GM12872 (cell line): ENCODE measurements at regions not wholly inside any gene's neighbourhood (a gene's known extent, or its start where the extent isn't known, plus 50 kb on each side); places are given as distances from the start of the nearest gene placed in this dataset.

Source experiments
- TF ChIP-seq, protein P1 (sequence below): IDR thresholded peaks from 3 replicates; pipeline ENCODE4 v1.5.1; 2011; ENCODE audit warnings: low read depth, mild to moderate bottlenecking, low read length, moderate library complexity; ENCODE audit not compliant: insufficient read depth

DNA sequence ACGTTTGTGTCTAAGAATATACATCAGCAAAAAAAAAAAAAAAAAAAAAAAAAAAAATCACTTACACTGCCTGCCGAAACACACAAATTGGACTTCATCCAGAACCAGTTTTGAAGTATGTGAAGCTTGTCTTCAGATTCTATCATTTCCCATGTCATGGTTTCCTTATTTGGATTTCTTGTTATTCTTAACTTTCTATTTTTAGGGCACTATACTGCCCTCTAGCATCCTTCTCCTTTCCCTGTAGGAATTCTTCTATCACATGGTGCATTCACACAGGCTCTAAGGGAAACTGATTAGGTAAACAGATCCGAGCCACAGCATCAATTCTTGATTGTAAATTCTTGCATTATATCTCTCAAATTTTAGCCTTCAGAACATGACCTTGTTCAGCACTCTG lies 1507.5 kb downstream of the OLFM4 start:
- TF ChIP-seq, protein P1, sequence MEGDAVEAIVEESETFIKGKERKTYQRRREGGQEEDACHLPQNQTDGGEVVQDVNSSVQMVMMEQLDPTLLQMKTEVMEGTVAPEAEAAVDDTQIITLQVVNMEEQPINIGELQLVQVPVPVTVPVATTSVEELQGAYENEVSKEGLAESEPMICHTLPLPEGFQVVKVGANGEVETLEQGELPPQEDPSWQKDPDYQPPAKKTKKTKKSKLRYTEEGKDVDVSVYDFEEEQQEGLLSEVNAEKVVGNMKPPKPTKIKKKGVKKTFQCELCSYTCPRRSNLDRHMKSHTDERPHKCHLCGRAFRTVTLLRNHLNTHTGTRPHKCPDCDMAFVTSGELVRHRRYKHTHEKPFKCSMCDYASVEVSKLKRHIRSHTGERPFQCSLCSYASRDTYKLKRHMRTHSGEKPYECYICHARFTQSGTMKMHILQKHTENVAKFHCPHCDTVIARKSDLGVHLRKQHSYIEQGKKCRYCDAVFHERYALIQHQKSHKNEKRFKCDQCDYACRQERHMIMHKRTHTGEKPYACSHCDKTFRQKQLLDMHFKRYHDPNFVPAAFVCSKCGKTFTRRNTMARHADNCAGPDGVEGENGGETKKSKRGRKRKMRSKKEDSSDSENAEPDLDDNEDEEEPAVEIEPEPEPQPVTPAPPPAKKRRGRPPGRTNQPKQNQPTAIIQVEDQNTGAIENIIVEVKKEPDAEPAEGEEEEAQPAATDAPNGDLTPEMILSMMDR: no peak

DNA sequence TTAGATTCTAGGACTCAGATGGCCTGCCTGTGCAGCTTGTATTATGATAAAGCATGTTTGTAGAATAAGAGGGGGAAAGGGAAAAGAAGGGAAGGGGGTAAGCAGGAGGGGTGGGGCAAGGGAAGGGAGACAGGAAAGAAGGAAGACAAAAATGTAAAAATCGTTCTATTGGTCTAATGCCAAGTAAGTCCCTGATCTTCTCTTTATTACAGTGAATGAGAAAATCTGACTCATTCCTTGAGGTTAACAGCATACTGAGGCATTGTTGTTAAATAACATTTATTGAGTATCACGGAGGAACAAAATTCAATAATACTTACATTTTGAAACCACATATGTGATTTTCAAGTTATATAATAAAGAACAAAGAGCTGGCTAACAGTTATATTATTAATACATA lies 1534.7 kb downstream of the OLFM4 start:
- TF ChIP-seq, protein P1: no peak

DNA sequence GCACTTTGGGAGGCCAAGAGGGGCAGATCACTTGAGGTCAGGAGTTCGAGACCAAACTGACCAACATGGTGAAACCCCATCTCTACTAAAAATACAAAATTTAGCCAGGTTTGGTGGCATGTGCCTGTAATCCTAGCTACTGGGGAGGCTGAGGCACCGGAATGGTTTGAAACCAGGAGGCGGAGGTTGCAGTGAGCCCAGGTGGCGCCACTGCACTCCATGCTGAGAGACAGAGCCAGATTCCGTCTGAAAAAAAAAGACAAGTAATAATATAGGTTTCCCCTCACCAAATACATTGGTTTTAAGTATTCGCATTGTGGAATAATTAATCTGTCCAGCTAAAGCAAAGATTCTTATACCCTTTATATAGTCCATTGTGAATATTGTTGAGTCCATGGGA lies 1544.6 kb downstream of the OLFM4 start:
- TF ChIP-seq, protein P1: no peak

DNA sequence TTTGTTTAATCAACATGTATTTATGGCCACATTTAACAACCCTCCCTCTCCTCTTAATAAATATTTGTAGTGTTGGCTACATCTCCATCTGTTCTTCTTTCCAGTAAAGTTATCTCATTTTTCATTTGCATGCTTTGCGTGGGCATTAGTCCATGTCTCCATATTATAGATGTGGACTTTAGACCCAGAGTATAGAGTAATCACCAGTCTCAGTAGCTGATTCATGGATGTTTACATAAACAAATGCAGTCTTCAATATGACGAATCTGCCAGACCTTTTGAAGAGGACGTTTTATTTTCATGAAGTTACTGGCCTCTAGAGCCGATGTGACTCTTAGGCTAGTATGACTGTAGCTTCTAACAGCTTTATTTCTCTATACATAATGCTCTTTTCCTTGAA lies 1546.2 kb downstream of the OLFM4 start:
- TF ChIP-seq, protein P1: no peak

DNA sequence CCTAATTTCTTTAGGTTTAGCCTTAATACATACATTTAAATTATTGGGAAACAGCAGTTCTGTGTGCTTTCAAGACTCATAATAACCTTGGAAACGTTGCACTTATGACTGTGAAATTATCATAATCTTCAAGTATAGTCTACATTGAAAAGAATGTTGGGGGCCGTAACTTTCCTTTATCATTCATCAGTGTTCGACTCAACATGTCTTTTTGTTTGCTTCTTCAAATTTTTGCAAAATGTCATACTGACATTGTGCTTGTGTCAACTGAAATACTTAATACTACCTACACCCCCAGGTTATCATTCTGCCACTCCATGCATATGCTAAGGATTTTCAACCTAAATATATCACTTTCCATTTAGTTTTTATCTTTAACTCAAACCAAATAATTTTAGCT lies 1562.9 kb downstream of the OLFM4 start:
- TF ChIP-seq, protein P1: no peak

DNA sequence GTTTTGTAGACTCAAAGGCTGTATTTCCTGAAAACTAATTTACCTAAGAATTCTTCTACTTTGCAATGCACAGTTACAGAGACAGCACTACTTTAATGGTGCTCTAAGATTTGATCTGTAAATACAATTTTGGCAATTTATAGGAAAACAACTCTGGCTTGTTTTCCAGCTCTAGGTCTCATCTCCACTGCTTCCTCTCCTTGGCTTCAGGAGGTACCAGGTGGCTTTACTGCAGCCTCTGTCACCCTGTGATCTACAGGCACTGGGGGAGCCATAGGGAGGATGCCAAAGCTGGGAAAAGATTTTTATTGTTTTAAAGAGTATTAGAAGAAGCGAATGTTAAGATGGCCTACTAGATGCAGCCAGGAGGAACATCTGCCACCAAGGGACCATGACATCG lies 1563.6 kb downstream of the OLFM4 start:
- TF ChIP-seq, protein P1: no peak

DNA sequence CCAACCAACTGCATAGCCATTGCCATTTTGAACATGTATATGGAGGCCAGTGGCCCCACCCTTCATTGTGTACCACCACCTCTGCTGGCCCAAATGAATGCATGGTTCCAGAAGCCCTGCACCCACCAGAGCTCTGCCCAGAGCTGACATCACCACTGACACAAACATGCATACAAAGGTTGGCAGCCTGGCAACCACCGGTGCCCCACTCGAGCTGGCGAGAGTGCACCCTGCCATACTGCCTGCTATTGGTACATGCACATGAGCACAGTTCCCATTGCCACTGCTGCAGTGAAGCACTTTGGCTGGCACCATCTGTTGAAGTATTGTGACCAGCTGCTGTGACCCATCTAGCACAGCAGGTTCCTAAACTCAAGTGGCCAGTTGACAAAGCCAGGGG lies 1564.9 kb downstream of the OLFM4 start:
- TF ChIP-seq, protein P1: no peak
